K562 (cell line): ENCODE measurements at regions not wholly inside any gene's neighbourhood (a gene's known extent, or its start where the extent isn't known, plus 50 kb on each side); places are given as distances from the start of the nearest gene placed in this dataset.

ENCODE experiments used
- ATAC-seq: fragments of 200-7000 bp; cut with Tn5 transposase; 3 replicates; pipeline ENCODE4 v1.9.1; 2020; ENCODE audit warnings: moderate library complexity
- BruUV-seq: library from RNA; stranded (reverse); fragments of 400-500 nt; replicated peaks from 2 replicates; lab custom pipeline; 2021; lab: Mats Ljungman, UMichigan
- CTCF ChIA-PET: fragments of 300-600 bp; formaldehyde crosslinking; extraction: SDS; loops from one replicate; lab custom pipeline; 2021; ENCODE audit warnings: low intra/inter-chr PET ratio; lab: Yijun Ruan, JAX
- POLR2A ChIA-PET: fragments of 300-600, 350-650 bp; sonication (Branson Sonifier 250); formaldehyde crosslinking; extraction: SDS; loops from one replicate; lab custom pipeline; 2021; ENCODE audit warnings: antibody characterized with exemption, inconsistent platforms; lab: Yijun Ruan, JAX
- DNase-seq, 4 experiments: peaks; one replicate each; pipeline versions ENCODE4 v3.0.0 to v3.0.0-alpha.2; 2011 to 2018; ENCODE audit warnings: low spot score in 3 of 4, mixed read lengths in 3 of 4; ENCODE audit errors: extremely low read depth in 1 of 4
- FAIRE-seq: peaks from 2 replicates; lab custom pipeline; 2011; peaks lifted over from hg19 to GRCh38; lab: Jason Lieb, UNC
- H2AFZ ChIP-seq: 2 replicates; pipeline ENCODE4 v1.6.0; 2011; ENCODE audit warnings: low read depth, low read length, control low read depth, inconsistent platforms
- H3K27ac ChIP-seq: fragments of 200-600 bp; 3 replicates; pipeline ENCODE4 v1.8.0; 2011; ENCODE audit warnings: low read depth, mild to moderate bottlenecking, control low read depth, inconsistent platforms, low read length, moderate library complexity, mixed read lengths; ENCODE audit errors: extremely low read depth
- H3K27me3 ChIP-seq, 2 experiments: fragments of 300-600 bp in 1 of 2; 2 replicates in 1 of 2; 3 replicates in 1 of 2; pipeline versions ENCODE4 v1.6.0 to v1.8.0; 2011; ENCODE audit warnings: inconsistent platforms in 2 of 2, low read length in 2 of 2, mild to moderate bottlenecking in 1 of 2, mixed read lengths in 1 of 2, moderate library complexity in 1 of 2; ENCODE audit not compliant: control insufficient read depth in 2 of 2, insufficient read depth in 2 of 2
- H3K36me3 ChIP-seq: fragments of 300-600 bp; 3 replicates; pipeline ENCODE4 v1.8.0; 2011; ENCODE audit warnings: mild to moderate bottlenecking, low read length, inconsistent platforms; ENCODE audit not compliant: control insufficient read depth, insufficient read depth
- H3K4me1 ChIP-seq, 2 experiments: fragments of 200-600 bp in 1 of 2; replicated peaks in 1 of 2; 2 replicates in 1 of 2; 3 replicates in 1 of 2; pipeline versions ENCODE4 v1.5.1 to v1.8.0; 2011; ENCODE audit warnings: inconsistent platforms in 2 of 2, low read length in 2 of 2, mild to moderate bottlenecking in 1 of 2, mixed read lengths in 1 of 2, moderate library complexity in 1 of 2; ENCODE audit not compliant: control insufficient read depth in 2 of 2, insufficient read depth in 2 of 2
- H3K4me2 ChIP-seq: 2 replicates; pipeline ENCODE4 v1.6.1; 2011; ENCODE audit warnings: low read length, control low read depth, inconsistent platforms, mixed read lengths; ENCODE audit not compliant: insufficient read depth
- H3K4me3 ChIP-seq: fragments of 200-600 bp; sonication (generic), shearing (Covaris generic); 2 replicates; pipeline ENCODE4 v1.5.1; 2016; ENCODE audit warnings: control low read depth, inconsistent platforms
- H3K79me2 ChIP-seq: fragments of 200-600 bp; 3 replicates; pipeline ENCODE4 v1.8.0; 2011; ENCODE audit warnings: low read length, inconsistent platforms; ENCODE audit not compliant: control insufficient read depth, insufficient read depth
- H3K9ac ChIP-seq, 2 experiments: 2 replicates each; pipeline versions ENCODE4 v1.6.0 to v1.6.1; 2011; ENCODE audit warnings: low read depth in 2 of 2, low read length in 2 of 2, control low read depth in 1 of 2, inconsistent platforms in 1 of 2, mild to moderate bottlenecking in 1 of 2, mixed read lengths in 1 of 2; ENCODE audit not compliant: insufficient read depth in 1 of 2
- H3K9me1 ChIP-seq: one replicate; pipeline ENCODE4 v1.6.0; 2011; ENCODE audit warnings: inconsistent platforms, mild to moderate bottlenecking, low read length, moderate library complexity; ENCODE audit not compliant: control insufficient read depth, insufficient read depth
- H3K9me3 ChIP-seq: replicated peaks from 2 replicates; pipeline ENCODE4 v1.5.1; 2011; ENCODE audit warnings: low read depth, low read length, inconsistent platforms; ENCODE audit not compliant: control insufficient read depth, insufficient read depth
- H4K20me1 ChIP-seq: replicated peaks from 2 replicates; pipeline ENCODE4 v1.6.1; 2011; ENCODE audit warnings: low read length, inconsistent platforms, mixed read lengths; ENCODE audit not compliant: control insufficient read depth, insufficient read depth
- ARID1B ChIP-seq: fragments of 450-650 bp; IDR thresholded peaks from 2 replicates; pipeline ENCODE4 v1.6.1; 2016; ENCODE audit warnings: antibody characterized with exemption, mild to moderate bottlenecking, inconsistent platforms
- CBFA2T3 ChIP-seq: fragments of 450-650 bp; IDR thresholded peaks from 2 replicates; pipeline ENCODE4 v1.6.1; 2017
- ESRRB ChIP-seq: fragments of 250-450 bp; sonication (Bioruptor Pico); IDR thresholded peaks from 2 replicates; pipeline ENCODE4 v1.5.0; 2020; ENCODE audit warnings: mild to moderate bottlenecking, moderate library complexity, borderline replicate concordance
- KLF10 ChIP-seq: fragments of 250-450 bp; sonication (Bioruptor Pico); IDR thresholded peaks from 2 replicates; pipeline ENCODE4 v1.6.1; 2021; ENCODE audit warnings: matching md5 sums
- MAFF ChIP-seq: IDR thresholded peaks from 2 replicates; pipeline ENCODE4 v1.6.1; 2012; ENCODE audit warnings: low read length, improper control_type of control experiment
- MXD1 ChIP-seq: fragments of 250-450 bp; sonication (Bioruptor Pico); IDR thresholded peaks from 2 replicates; pipeline ENCODE4 v1.8.0; 2021; ENCODE audit warnings: borderline replicate concordance, mild to moderate bottlenecking, moderate library complexity; ENCODE audit not compliant: poor library complexity, severe bottlenecking
- MYBL2 ChIP-seq, 2 experiments: fragments of 450-650 bp in 1 of 2; sonication (generic) in 1 of 2; formaldehyde crosslinking in 1 of 2; IDR thresholded peaks; 2 replicates each; pipeline versions ENCODE4 v1.6.1 to v1.8.1; 2017 to 2022; ENCODE audit warnings: borderline replicate concordance in 1 of 2, inconsistent platforms in 1 of 2, low read depth in 1 of 2, mild to moderate bottlenecking in 1 of 2, missing genetic modification reagents in 1 of 2, moderate library complexity in 1 of 2
- SP2 ChIP-seq: IDR thresholded peaks from 2 replicates; pipeline ENCODE4 v1.6.1; 2011; ENCODE audit warnings: mild to moderate bottlenecking, low read depth, low read length, moderate library complexity; ENCODE audit not compliant: poor library complexity, severe bottlenecking; ENCODE audit errors: extremely low read depth
- ZC3H4 ChIP-seq: sonication (generic); formaldehyde crosslinking; IDR thresholded peaks from 2 replicates; pipeline ENCODE4 v1.9.0; 2021; ENCODE audit warnings: missing genetic modification reagents, borderline replicate concordance
- ZKSCAN3 ChIP-seq: fragments of 250-450 bp; sonication (Bioruptor Pico); IDR thresholded peaks from 2 replicates; pipeline ENCODE4 v1.4.0; 2020
- ZNF282 ChIP-seq: sonication (generic); formaldehyde crosslinking; IDR thresholded peaks from 2 replicates; pipeline ENCODE4 v1.8.1; 2023; ENCODE audit warnings: missing genetic modification reagents
- ZNF318 ChIP-seq, 2 experiments: fragments of 450-650 bp; IDR thresholded peaks; 2 replicates each; pipeline ENCODE4 v1.6.1; 2016; ENCODE audit warnings: mild to moderate bottlenecking in 2 of 2, borderline replicate concordance in 1 of 2, low read depth in 1 of 2, moderate library complexity in 1 of 2
- ZNF583 ChIP-seq: fragments of 250-450 bp; sonication (Bioruptor Pico); IDR thresholded peaks from 2 replicates; pipeline ENCODE4 v1.4.0; 2020
- WGBS: fragments of 100-300 bp; shearing (Covaris generic); methylation state at CpG from one replicate; pipeline ENCODE4 v1.1.6; 2016; ENCODE audit warnings: low coverage, mixed read lengths; ENCODE audit not compliant: insufficient coverage; ENCODE audit errors: missing lambda C conversion rate; 5-methylcytosine and 5-hydroxymethylcytosine counted together
- in situ Hi-C: fragments of 300-500 bp; cut with MboI; formaldehyde crosslinking; loops from 4 replicates; pipeline ENCODE4 v1.15.0; 2018; ENCODE audit warnings: inconsistent platforms, mixed read lengths
- intact Hi-C: fragments of 100-400 bp; cut with micrococcal nuclease; formaldehyde crosslinking; loops from 2 replicates; pipeline ENCODE4 v1.14.2; 2022

DNA sequence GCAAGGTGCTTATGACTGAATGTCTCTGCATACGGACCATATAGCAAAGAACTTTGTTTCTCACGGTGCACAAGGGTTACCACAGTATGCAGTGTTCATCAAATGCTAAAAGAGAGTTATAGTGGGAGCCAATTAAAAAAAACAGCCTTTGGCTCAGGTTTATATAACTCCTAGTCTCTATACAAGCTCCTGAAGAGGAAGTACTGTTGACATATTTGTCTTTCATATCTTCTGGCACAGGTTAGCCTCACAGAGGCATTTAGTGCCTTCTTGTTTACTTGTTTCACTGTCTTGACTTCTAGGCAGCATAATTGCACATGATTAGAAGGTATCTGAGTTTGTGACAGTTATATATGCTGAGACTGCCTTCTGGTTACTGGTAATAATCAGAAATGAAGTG, 158.8 kb upstream of the FAM47C start:
- intact Hi-C loops (no loop called here), in situ Hi-C loops (no loop called here)
- ATAC-seq (no peak), DNase-seq (no peak), FAIRE-seq (no peak)
- H3K4me2 ChIP-seq = no peak overlapping the region
- H3K4me1 ChIP-seq = no peaks in the 10 kb centered on the region
- ChIA-PET CTCF (no interaction called here), POLR2A (no interaction called here)
- WGBS = 0% methylated on average over 2 of the region's 2 CpGs
- no peaks in the 10 kb centered on the region for H3K27me3 ChIP-seq
- no peaks in the 10 kb centered on the region for H3K79me2 ChIP-seq
- H3K4me3 ChIP-seq = no peak overlapping the region
- no TSS peak for BruUV-seq
- H3K9me1 ChIP-seq = no peaks in the 10 kb centered on the region
- no peaks in the 10 kb centered on the region for H3K9me3 ChIP-seq
- H3K27ac ChIP-seq = no peak overlapping the region
- H4K20me1 ChIP-seq = no peaks in the 10 kb centered on the region
- no peak overlapping the region for H2AFZ ChIP-seq
- no peaks in the 10 kb centered on the region for H3K36me3 ChIP-seq
- H3K9ac ChIP-seq = no peak overlapping the region
- TF ChIP-seq KLF10 (CRISPR knock-in tag) = no peak
- TF ChIP-seq ZNF318 (IDR thresholded peaks at IDR 0.05; ENCODE audit: borderline replicate concordance in 1 of 2, low read depth in 1 of 2) = no peak
- TF ChIP-seq ARID1B = no peak
- TF ChIP-seq MXD1 (CRISPR knock-in tag) = no peak
- no peak for TF ChIP-seq CBFA2T3
- TF ChIP-seq MYBL2 (IDR thresholded peaks at IDR 0.05; ENCODE audit: low read depth) = no peak
- no peak for TF ChIP-seq MYBL2 (CRISPR knock-in tag; IDR thresholded peaks at IDR 0.05; ENCODE audit: borderline replicate concordance)
- no peak for TF ChIP-seq SP2
- TF ChIP-seq ZKSCAN3 (CRISPR knock-in tag) = no peak
- TF ChIP-seq ESRRB (CRISPR knock-in tag) = no peak
- TF ChIP-seq ZNF282 (CRISPR knock-in tag) = no peak
- TF ChIP-seq ZC3H4 (CRISPR knock-in tag) = no peak
- no peak for TF ChIP-seq ZNF583 (CRISPR knock-in tag)
- TF ChIP-seq MAFF = no peak
